ENCODE measurements at regions not wholly inside any gene's neighbourhood (a gene's known extent, or its start where the extent isn't known, plus 50 kb on each side); places are given as distances from the start of the nearest gene placed in this dataset.

DNA sequence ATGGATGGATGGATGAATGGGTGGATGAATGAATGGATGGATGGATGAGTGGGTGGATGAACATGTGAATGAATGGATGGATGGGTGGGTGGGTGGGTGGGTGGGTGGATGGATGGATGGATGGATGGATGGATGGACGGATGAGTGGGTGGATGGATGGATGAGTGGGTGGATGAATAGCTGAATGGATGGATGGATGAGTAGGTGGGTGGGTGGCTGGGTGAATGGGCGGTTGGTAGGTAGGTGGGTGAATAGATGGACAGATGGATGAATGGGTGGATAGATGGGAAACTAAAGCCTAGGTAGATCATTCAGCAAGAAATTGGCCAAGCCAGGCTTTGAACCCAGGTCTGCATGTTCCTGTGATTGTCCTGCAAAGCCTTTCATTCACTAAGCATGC lies 155.6 kb downstream of the WNT5A start:
- TF ChIP-seq POLR2A (IDR thresholded peaks at IDR 0.05; ENCODE audit: low read depth, low read length) (no peak), POLR2AphosphoS5 (IDR thresholded peaks at IDR 0.05; ENCODE audit: low read depth, low read length) (no peak), TAF1 (IDR thresholded peaks at IDR 0.05; ENCODE audit: borderline replicate concordance, low read depth, low read length) (no peak)
